Pancreas (tissue), 10 donors: ENCODE measurements at regions not wholly inside any gene's neighbourhood (a gene's known extent, or its start where the extent isn't known, plus 50 kb on each side); places are given as distances from the start of the nearest gene placed in this dataset.

ENCODE experiments used
- ATAC-seq, 4 donors: fragments of 200-7000 bp; cut with Tn5 transposase; one replicate each; pipeline versions ENCODE4 v1.8.0 to v1.9.1; 2020; ENCODE audit warnings: mild to moderate bottlenecking in 4 of 4, moderate library complexity in 4 of 4
- DNase-seq, 6 donors: peaks; one replicate each; pipeline ENCODE4 v3.0.0-alpha.2; 2020
- FAIRE-seq: peaks from 2 replicates; lab custom pipeline; 2012; peaks lifted over from hg19 to GRCh38; lab: Jason Lieb, UNC
- H3K27ac ChIP-seq, 4 donors: fragments of 200-600 bp; sonication (generic); 1 replicate in 3 of 4; 2 replicates in 1 of 4; pipeline versions ENCODE4 v1.5.0 to v1.8.0; 2020
- H3K27me3 ChIP-seq, 4 donors: fragments of 200-600 bp; one replicate each; pipeline ENCODE4 v1.8.0; 2021
- H3K36me3 ChIP-seq, 3 donors: fragments of 200-600 bp; sonication (generic) in 1 of 3; one replicate each; pipeline versions ENCODE4 v1.5.0 to v1.8.0; 2020 to 2021
- H3K4me1 ChIP-seq, 3 donors: fragments of 200-600 bp; one replicate each; pipeline ENCODE4 v1.8.0; 2021
- H3K4me3 ChIP-seq, 4 donors: fragments of 200-600 bp; sonication (generic) in 2 of 4; one replicate each; pipeline versions ENCODE4 v1.5.0 to v1.8.0; 2020 to 2021
- H3K9me3 ChIP-seq, 4 donors: fragments of 200-600 bp; one replicate each; pipeline ENCODE4 v1.8.0; 2021
- WGBS, 2 donors: extraction: QIAGEN DNeasy Blood & Tissue Kit; methylation state at CpG; one replicate each; pipeline ENCODE4 v1.1.7; 2013; 5-methylcytosine and 5-hydroxymethylcytosine counted together
- intact Hi-C, 3 donors: fragments of 100-400 bp; cut with DNase I; formaldehyde crosslinking; loops; one replicate each; pipeline versions ENCODE4 v1.11.1 to v1.14.2; 2022
- TF ChIP-seq, protein P1 (sequence below), 4 donors: fragments of 200-600 bp; sonication (generic) in 3 of 4; IDR thresholded peaks; one replicate each; pipeline versions ENCODE4 v1.5.0 to v1.8.0; 2021; ENCODE audit warnings: antibody characterized with exemption in 4 of 4
- donor health status: healthy with polysubstance abuse.
- donor health status: DM: no; HTN: no; CAD: no; lungs with moderate emphysema.
- donor health status: DM: no; HTN: no; CAD: no.
- donor health status: control.
- donor health status: control.
- donor health status: Bipolar disorder and iron deficiency.
- donor health status: DM: yes; HTN: yes; CAD: no.
- donor health status: DM: no; HTN: no; CAD: no.
- donor health status: DM: no; HTN: no; CAD: no.
- donor health status: DM: yes; HTN: yes; CAD: no.

DNA sequence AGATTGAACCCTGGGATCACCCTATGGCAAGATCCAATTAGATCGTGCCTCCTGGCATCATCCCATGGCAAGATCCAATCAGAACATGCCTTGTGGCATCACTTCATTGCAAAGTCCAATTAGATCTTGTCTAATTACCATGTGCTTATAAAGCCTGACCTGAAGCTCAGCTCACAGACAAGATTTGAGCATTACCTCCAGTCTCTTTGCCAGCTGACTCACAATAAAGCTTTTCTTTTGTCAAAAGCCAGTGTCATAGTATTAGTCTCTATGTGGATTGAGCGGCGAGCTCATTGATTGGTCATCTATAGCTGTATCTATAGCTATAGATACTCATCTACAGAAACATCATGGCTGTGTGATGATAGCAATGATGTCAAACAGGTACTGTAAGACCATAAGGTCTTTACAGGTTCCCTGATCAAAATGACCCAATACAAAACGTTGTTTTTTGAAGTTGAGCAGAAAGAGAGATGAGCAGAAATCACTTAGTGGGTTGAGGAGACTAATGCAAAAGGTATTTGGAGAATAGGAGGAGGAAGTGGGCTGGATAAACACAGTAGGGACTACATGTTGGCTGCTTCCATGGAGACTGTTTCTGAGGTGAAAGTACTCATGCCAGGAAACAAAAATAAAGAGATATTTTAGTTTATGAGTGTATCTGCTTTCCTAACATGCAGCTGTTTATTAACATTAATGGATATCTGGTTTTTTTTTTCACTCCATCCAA is 545.9 kb upstream of the AMELY start:
- H3K27me3 ChIP-seq = no peaks in the 10 kb centered on the region
- TF ChIP-seq, protein P1, sequence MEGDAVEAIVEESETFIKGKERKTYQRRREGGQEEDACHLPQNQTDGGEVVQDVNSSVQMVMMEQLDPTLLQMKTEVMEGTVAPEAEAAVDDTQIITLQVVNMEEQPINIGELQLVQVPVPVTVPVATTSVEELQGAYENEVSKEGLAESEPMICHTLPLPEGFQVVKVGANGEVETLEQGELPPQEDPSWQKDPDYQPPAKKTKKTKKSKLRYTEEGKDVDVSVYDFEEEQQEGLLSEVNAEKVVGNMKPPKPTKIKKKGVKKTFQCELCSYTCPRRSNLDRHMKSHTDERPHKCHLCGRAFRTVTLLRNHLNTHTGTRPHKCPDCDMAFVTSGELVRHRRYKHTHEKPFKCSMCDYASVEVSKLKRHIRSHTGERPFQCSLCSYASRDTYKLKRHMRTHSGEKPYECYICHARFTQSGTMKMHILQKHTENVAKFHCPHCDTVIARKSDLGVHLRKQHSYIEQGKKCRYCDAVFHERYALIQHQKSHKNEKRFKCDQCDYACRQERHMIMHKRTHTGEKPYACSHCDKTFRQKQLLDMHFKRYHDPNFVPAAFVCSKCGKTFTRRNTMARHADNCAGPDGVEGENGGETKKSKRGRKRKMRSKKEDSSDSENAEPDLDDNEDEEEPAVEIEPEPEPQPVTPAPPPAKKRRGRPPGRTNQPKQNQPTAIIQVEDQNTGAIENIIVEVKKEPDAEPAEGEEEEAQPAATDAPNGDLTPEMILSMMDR (IDR thresholded peaks at IDR 0.05) = no peak
- intact Hi-C loops = no loop called here
- no peak overlapping the region for H3K27ac ChIP-seq
- H3K4me3 ChIP-seq = no peak overlapping the region
- ATAC-seq = no peak
- WGBS, 2 donors = 83% methylated on average over 4 of the region's 4 CpGs; no CpG with 5 or more reads in 1 of the 2 donors
- H3K9me3 ChIP-seq = no peaks in the 10 kb centered on the region
- no peaks in the 10 kb centered on the region for H3K4me1 ChIP-seq
- DNase-seq = no peak
- no peaks in the 10 kb centered on the region for H3K36me3 ChIP-seq
- no peak for FAIRE-seq

DNA sequence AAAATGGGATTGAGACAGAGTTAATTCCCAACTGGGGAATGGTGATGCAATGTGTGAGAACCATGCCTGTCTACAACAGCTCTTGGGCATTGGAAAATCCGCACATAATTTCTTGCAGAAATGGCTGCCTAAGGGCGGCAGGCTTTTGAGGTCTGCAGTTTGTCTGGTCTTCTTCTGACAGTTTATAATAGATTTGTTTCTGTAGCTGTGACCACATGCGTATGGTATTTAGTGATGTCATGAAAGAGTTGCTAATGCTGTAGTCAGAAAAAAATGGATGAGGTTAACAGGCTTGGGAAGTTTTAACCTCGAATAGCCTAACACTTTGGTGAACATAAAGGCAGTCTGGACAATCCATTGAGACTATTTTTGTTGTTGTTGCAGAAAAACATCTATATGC is 544.1 kb upstream of the AMELY start:
- H3K36me3 ChIP-seq = no peaks in the 10 kb centered on the region
- H3K9me3 ChIP-seq = no peaks in the 10 kb centered on the region
- 88% methylated on average over 4 of the region's 4 CpGs; no CpG with 5 or more reads in 1 of the 2 donors for WGBS, 2 donors
- no peak for FAIRE-seq
- no peak overlapping the region for H3K4me3 ChIP-seq
- no peak for ATAC-seq
- no peaks in the 10 kb centered on the region for H3K4me1 ChIP-seq
- H3K27ac ChIP-seq = no peak overlapping the region
- intact Hi-C loops = no loop called here
- H3K27me3 ChIP-seq = no peaks in the 10 kb centered on the region
- no peak for DNase-seq
- TF ChIP-seq, protein P1 (IDR thresholded peaks at IDR 0.05) = no peak

- DNase-seq (no peak), ATAC-seq (no peak), FAIRE-seq (no peak)
- Histone ChIP-seq H3K4me3 (no peak overlapping the region), H3K36me3 (no peaks in the 10 kb centered on the region), H3K9me3 (no peaks in the 10 kb centered on the region), H3K4me1 (no peaks in the 10 kb centered on the region), H3K27ac (no peak overlapping the region), H3K27me3 (no peaks in the 10 kb centered on the region)
- 93% methylated on average over 5 of the region's 5 CpGs; no CpG with 5 or more reads in 1 of the 2 donors for WGBS, 2 donors
- intact Hi-C loops = no loop called here
- TF ChIP-seq, protein P1 (IDR thresholded peaks at IDR 0.05) = no peak
Observed at GRCh38 chrY:7453336-7453735, 541.8 kb upstream of the AMELY start.

GRCh38 chrY:7452246-7452645 is 540.7 kb upstream of the AMELY start:
- H3K4me1 ChIP-seq = no peaks in the 10 kb centered on the region
- H3K27ac ChIP-seq = no peak overlapping the region
- no peak for DNase-seq
- no peaks in the 10 kb centered on the region for H3K27me3 ChIP-seq
- no peaks in the 10 kb centered on the region for H3K9me3 ChIP-seq
- no peak overlapping the region for H3K4me3 ChIP-seq
- ATAC-seq = no peak
- no peaks in the 10 kb centered on the region for H3K36me3 ChIP-seq
- 61% methylated on average over 9 of the region's 9 CpGs; no CpG with 5 or more reads in 1 of the 2 donors for WGBS, 2 donors
- no peak for FAIRE-seq
- intact Hi-C loops = no loop called here
- TF ChIP-seq, protein P1 (IDR thresholded peaks at IDR 0.05) = no peak

GRCh38 chrY:7449860-7450259 is 538.3 kb upstream of the AMELY start:
- TF ChIP-seq, protein P1 (IDR thresholded peaks at IDR 0.05) = no peak
- DNase-seq (peak in 1 of 6 donors; percentile 31), FAIRE-seq (no peak), ATAC-seq (no peak)
- H3K9me3 ChIP-seq = no peaks in the 10 kb centered on the region
- H3K36me3 ChIP-seq = no peaks in the 10 kb centered on the region
- H3K27me3 ChIP-seq = no peaks in the 10 kb centered on the region
- intact Hi-C loops = no loop called here
- H3K4me1 ChIP-seq = no peaks in the 10 kb centered on the region
- H3K27ac ChIP-seq = no peak overlapping the region
- no peak overlapping the region for H3K4me3 ChIP-seq
- 51% methylated on average over 2 of the region's 2 CpGs; no CpG with 5 or more reads in 1 of the 2 donors for WGBS, 2 donors
